Neural cell (in vitro differentiated cells): ENCODE measurements at regions not wholly inside any gene's neighbourhood (a gene's known extent, or its start where the extent isn't known, plus 50 kb on each side); places are given as distances from the start of the nearest gene placed in this dataset.

ENCODE experiments used
- H2AFZ ChIP-seq: fragments of 200-600, 300-800 bp; sonication (generic), shearing (Covaris generic); 2 replicates; pipeline ENCODE4 v1.6.0; 2014; ENCODE audit warnings: low read depth, mild to moderate bottlenecking, antibody characterized with exemption, low read length, moderate library complexity
- H3F3A ChIP-seq: fragments of 200-600 bp; shearing (Covaris generic); 2 replicates; pipeline ENCODE4 v1.6.1; 2016; ENCODE audit warnings: mild to moderate bottlenecking, moderate library complexity, mixed read lengths, antibody characterized with exemption, low read length; ENCODE audit not compliant: insufficient read depth, poor library complexity, severe bottlenecking
- H3K27ac ChIP-seq: fragments of 200-600, 300-800 bp; sonication (generic), shearing (Covaris generic); 2 replicates; pipeline ENCODE4 v1.5.1; 2014; ENCODE audit warnings: mild to moderate bottlenecking, low read length, moderate library complexity
- H3K27me3 ChIP-seq: fragments of 300-800, 200-600 bp; sonication (generic), shearing (Covaris generic); 2 replicates; pipeline ENCODE4 v1.6.0; 2014; ENCODE audit warnings: mild to moderate bottlenecking, low read depth, low read length, moderate library complexity; ENCODE audit not compliant: insufficient read depth
- H3K36me3 ChIP-seq: fragments of 300-800, 200-600 bp; sonication (generic), shearing (Covaris generic); 2 replicates; pipeline ENCODE4 v1.5.1; 2014; ENCODE audit warnings: mild to moderate bottlenecking, antibody characterized with exemption, low read length, moderate library complexity; ENCODE audit not compliant: insufficient read depth
- H3K4me2 ChIP-seq: fragments of 300-800, 200-600 bp; sonication (generic), shearing (Covaris generic); 2 replicates; pipeline ENCODE4 v1.6.0; 2014; ENCODE audit warnings: mild to moderate bottlenecking, low read length
- H3K4me3 ChIP-seq: fragments of 300-800, 200-600 bp; sonication (generic), shearing (Covaris generic); 2 replicates; pipeline ENCODE4 v1.5.1; 2014; ENCODE audit warnings: mild to moderate bottlenecking, low read length, moderate library complexity
- H3K79me2 ChIP-seq: fragments of 200-600 bp; shearing (Covaris generic); replicated peaks from 2 replicates; pipeline ENCODE4 v1.6.0; 2014; ENCODE audit warnings: mild to moderate bottlenecking, low read length, moderate library complexity; ENCODE audit not compliant: insufficient read depth
- H3K9ac ChIP-seq: fragments of 300-800, 200-600 bp; sonication (generic), shearing (Covaris generic); 2 replicates; pipeline ENCODE4 v1.6.1; 2016; ENCODE audit warnings: mild to moderate bottlenecking, low read length, mixed read lengths
- H3K9me2 ChIP-seq: fragments of 200-600 bp; shearing (Covaris generic); 2 replicates; pipeline ENCODE4 v1.6.1; 2016; ENCODE audit warnings: mild to moderate bottlenecking, low read length, mixed read lengths; ENCODE audit not compliant: insufficient read depth
- H3K9me3 ChIP-seq: fragments of 200-600, 300-800 bp; sonication (generic), shearing (Covaris generic); 2 replicates; pipeline ENCODE4 v1.6.1; 2016; ENCODE audit warnings: mild to moderate bottlenecking, mixed run types, low read length, moderate library complexity, mixed read lengths
- H4K20me1 ChIP-seq: fragments of 200-600 bp; shearing (Covaris generic); 2 replicates; pipeline ENCODE4 v1.6.1; 2016; ENCODE audit warnings: mild to moderate bottlenecking, mixed run types; ENCODE audit not compliant: insufficient read depth
- CTCF ChIP-seq: fragments of 450-650 bp; IDR thresholded peaks from 2 replicates; pipeline ENCODE4 v1.5.1; 2014; ENCODE audit warnings: antibody characterized with exemption, mild to moderate bottlenecking, moderate library complexity; ENCODE audit not compliant: poor library complexity, severe bottlenecking
- EP300 ChIP-seq: fragments of 450-650 bp; conservative IDR thresholded peaks from 2 replicates; pipeline ENCODE4 v1.6.1; 2014; ENCODE audit warnings: antibody characterized with exemption, mild to moderate bottlenecking, moderate library complexity; ENCODE audit not compliant: poor library complexity, severe bottlenecking
- EZH2 ChIP-seq: fragments of 200-600, 300-800 bp; shearing (Covaris generic), sonication (generic); IDR thresholded peaks from 2 replicates; pipeline ENCODE4 v1.6.1; 2014; ENCODE audit warnings: antibody characterized with exemption, low read length, borderline replicate concordance, mild to moderate bottlenecking; ENCODE audit not compliant: insufficient read depth, poor library complexity, severe bottlenecking
- MXI1 ChIP-seq: fragments of 450-650 bp; conservative IDR thresholded peaks from 2 replicates; pipeline ENCODE4 v1.6.1; 2014; ENCODE audit warnings: antibody characterized with exemption, mild to moderate bottlenecking; ENCODE audit not compliant: poor library complexity, severe bottlenecking
- POLR2AphosphoS5 ChIP-seq: IDR thresholded peaks from 2 replicates; pipeline ENCODE4 v1.6.1; 2012
- RAD21 ChIP-seq: fragments of 450-650 bp; conservative IDR thresholded peaks from 2 replicates; pipeline ENCODE4 v1.6.1; 2014; ENCODE audit warnings: antibody characterized with exemption, mild to moderate bottlenecking, moderate library complexity
- REST ChIP-seq: IDR thresholded peaks from 2 replicates; pipeline ENCODE4 v1.6.1; 2012; ENCODE audit warnings: borderline replicate concordance
- SMC3 ChIP-seq: fragments of 450-650 bp; conservative IDR thresholded peaks from 2 replicates; pipeline ENCODE4 v1.6.1; 2014; ENCODE audit warnings: antibody characterized with exemption, mild to moderate bottlenecking, moderate library complexity; ENCODE audit not compliant: poor library complexity
- TAF1 ChIP-seq: IDR thresholded peaks from 2 replicates; pipeline ENCODE4 v1.6.1; 2012; ENCODE audit warnings: low read depth

- Histone ChIP-seq H3K27me3 (no peaks in the 10 kb centered on the region), H2AFZ (no peak overlapping the region), H3K9me3 (no peaks in the 10 kb centered on the region), H3K79me2 (no peaks in the 10 kb centered on the region), H3F3A (no peaks in the 10 kb centered on the region), H3K36me3 (no peaks in the 10 kb centered on the region), H3K4me3 (no peak overlapping the region), H3K4me2 (no peak overlapping the region), H3K27ac (no peak overlapping the region), H3K9ac (no peak overlapping the region), H4K20me1 (no peaks in the 10 kb centered on the region), H3K9me2 (no peaks in the 10 kb centered on the region)
- TF ChIP-seq RAD21 (no peak), REST (no peak), EP300 (no peak), SMC3 (no peak), POLR2AphosphoS5 (no peak), TAF1 (no peak), CTCF (no peak), MXI1 (no peak), EZH2 (no peak)
These were observed 212.2 kb upstream of the HDDC2 start for GRCh38 chr6:125513978-125514377.

GRCh38 chr6:125516644-125517043 lies 214.9 kb upstream of the HDDC2 start:
- TF ChIP-seq POLR2AphosphoS5: no peak
- TF ChIP-seq EP300: no peak
- no peak for TF ChIP-seq EZH2
- no peak for TF ChIP-seq SMC3
- TF ChIP-seq TAF1: no peak
- TF ChIP-seq REST: no peak
- no peak for TF ChIP-seq MXI1

More at GRCh38 chr6:125516644-125517043, 214.9 kb upstream of the HDDC2 start:
- no peaks in the 10 kb centered on the region for H4K20me1 ChIP-seq
- no peak overlapping the region for H2AFZ ChIP-seq
- H3K36me3 ChIP-seq: no peaks in the 10 kb centered on the region
- H3K9me3 ChIP-seq: no peaks in the 10 kb centered on the region
- no peaks in the 10 kb centered on the region for H3K27me3 ChIP-seq
- H3K4me2 ChIP-seq: no peak overlapping the region
- no peaks in the 10 kb centered on the region for H3K9me2 ChIP-seq
- no peak overlapping the region for H3K4me3 ChIP-seq
- H3K27ac ChIP-seq: no peak overlapping the region
- H3K79me2 ChIP-seq: no peaks in the 10 kb centered on the region
- H3F3A ChIP-seq: no peaks in the 10 kb centered on the region
- H3K9ac ChIP-seq: no peak overlapping the region
